NCI-H1417 (cell line): ENCODE measurements at regions not wholly inside any gene's neighbourhood (a gene's known extent, or its start where the extent isn't known, plus 50 kb on each side); places are given as distances from the start of the nearest gene placed in this dataset.
"Not testable (repeated sequence)": the region's sequence is repeated elsewhere in the genome, so short reads cannot be mapped to it uniquely, and the experiment has no call there.

Source experiments
- DNase-seq, 3 experiments: peaks; one replicate each; lab custom pipeline; 2025; lab: John Stamatoyannopoulos, UW

DNA sequence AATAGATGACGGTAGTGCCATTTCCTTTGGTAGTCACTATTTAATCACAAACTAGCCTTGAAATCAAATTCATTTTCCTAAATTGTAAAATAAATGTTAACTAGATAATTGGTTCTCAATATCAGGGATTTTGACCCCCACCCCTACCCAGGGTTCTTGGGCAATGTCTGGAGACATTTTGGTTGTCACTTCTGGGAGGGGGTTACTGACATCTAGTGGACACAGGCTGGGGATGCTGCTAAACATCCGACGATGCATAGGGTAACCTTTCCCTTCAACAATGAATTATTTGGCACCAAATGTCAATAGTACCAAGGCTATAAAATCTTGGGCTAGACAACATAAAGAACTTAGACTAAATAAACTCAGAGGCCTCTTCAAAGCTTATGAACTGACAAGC lies 285.8 kb upstream of the TRPC5 start:
- peak in 1 of 3 experiments; percentile 20 for DNase-seq

DNA sequence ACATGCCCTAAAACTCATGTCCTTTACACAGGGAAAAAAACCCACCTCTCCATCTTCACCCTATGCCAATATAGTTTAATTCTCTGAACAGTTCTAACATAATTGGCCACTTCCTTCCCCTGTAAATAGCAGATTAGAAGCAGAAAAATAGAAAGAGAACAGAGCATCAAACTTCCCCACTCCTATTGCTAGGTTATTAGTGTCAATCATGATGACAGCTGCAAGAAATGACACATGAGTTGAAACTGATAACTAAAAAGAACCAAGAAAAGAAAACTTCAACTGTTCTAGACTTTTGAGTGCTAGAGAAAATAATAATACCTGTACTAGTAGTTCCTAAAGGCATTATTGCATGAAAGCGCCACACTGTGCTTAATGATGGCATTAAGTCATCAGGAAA lies 284.5 kb upstream of the TRPC5 start:
- no peak for DNase-seq

DNA sequence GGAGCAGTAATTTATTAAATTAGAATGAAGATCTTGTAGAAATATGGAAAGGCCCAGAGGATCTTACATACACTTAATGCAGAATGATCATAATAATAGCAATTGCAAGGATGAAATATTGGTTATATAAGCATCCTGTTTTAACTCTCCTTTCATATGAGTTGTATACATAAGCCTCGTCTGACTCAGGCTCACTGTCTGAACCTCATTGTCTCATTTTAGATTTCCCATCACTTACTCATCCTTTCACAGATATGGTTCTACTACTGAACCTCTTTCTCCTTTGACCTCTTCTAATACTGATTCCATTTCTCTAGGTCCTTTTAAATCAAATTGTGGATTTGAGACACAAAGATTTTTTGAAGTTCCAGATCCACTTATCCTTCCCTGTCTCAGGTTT lies 277.3 kb upstream of the TRPC5 start:
- no peak for DNase-seq

DNA sequence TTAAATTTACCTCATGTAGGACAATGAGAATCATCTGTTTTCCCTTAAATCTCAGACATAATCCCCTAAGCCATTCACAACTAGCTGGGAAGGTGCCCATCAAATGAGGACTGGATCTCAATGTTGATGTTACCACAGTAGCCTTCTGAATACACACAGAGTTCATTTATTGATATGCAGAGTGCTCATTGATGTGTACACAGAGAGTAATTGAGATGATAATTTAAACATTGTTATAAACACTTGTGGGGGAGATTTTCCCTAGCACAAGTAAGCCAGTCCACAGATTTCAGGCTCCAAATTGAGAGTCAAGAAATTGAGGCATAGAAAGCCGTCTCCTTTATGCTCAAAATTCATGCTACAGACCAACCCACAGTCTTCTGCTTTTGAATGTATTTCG lies 273.4 kb upstream of the TRPC5 start:
- DNase-seq: no peak

DNA sequence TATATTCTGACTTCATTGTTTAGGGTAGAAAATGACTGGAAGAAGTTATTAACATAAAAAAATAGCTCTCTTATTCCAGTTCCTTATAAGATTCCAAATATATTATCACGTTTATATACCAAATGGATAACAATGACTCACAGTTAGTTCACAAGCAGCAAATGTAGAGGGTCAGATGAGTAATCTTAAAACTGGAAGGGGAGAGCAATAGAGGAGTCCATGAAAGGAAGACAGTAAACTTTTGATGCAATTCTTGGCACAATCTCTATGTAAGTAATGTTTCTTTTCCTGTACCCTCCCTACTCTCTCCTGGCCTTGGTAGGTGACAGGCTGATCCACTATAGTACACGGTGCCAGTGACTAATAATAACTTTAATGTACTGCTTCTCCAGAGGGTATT lies 259.0 kb upstream of the TRPC5 start:
- DNase-seq: no peak

DNA sequence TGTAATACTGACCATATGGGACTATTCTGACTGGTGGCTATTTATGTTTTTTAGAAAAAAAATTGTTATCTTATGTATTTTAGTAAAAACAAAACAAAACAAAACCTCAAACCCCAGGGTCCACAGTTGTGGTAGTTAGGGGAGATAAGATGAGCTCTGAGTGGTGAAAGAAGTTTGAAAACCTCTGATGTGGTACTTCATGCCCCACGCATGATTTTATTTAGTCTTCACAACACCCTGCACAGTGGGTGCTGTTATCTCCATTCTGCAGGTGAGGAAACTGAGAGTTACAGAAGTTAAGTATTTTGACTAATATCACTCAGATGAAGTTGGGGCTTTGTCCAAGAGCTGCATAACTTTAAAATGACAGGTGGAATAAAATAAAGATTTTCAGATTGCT lies 230.6 kb upstream of the TRPC5 start:
- DNase-seq: no peak

DNA sequence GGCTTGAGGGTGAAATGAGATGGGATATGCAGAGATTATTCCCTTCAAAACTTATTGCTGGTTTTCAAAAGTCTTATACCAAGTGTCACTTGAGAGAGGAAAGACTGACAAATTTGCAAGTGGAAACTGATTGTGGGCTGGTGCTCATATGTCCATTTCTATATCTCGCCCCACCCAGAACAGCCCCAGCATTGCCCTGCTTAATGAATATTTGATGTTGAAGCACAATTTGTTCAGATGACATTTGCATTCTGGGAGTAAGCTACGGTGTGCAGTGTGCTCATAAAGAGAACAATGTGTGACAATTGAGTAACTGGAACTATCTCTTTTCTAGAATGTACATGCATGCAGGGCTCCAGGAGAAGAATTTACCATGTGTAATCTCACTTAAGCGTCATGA lies 223.5 kb upstream of the TRPC5 start:
- DNase-seq: no peak

DNA sequence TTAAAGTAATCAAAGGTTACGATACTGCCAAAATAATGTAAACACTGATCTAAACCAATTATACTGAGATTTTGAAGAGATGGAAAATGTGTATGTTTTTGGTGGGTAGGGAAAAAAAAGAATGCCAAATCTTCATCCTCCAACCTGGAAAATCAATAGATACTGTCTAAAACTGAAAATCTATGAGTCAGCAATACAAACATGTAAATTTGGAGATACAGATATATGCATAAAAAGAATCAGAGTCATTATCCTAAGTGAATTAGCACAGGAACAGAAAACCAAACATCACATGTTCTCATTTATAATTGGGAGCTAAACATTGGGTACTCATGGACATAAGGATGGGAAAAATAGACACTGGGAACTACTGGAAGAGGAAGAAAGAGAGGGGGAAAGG lies 197.4 kb upstream of the TRPC5 start:
- no peak for DNase-seq

DNA sequence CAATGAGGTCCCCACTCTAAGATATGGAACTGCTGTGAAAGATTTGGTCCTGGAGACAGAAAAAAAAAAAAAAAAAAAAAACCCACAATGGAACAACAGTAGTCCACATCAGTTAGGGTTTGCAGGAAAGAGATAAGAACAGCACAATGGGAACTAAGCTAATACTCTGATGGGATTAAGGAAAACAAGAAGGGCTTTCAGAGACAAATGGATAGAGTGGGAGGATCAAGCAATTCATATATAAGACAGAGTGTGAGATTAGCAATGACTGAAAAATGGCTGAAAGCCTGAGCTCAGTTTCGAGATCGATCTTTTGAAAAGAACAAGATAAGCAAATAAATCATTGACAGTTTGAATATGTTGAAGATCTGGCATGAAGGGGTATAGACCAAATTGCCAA lies 188.4 kb upstream of the TRPC5 start:
- DNase-seq: no peak

DNA sequence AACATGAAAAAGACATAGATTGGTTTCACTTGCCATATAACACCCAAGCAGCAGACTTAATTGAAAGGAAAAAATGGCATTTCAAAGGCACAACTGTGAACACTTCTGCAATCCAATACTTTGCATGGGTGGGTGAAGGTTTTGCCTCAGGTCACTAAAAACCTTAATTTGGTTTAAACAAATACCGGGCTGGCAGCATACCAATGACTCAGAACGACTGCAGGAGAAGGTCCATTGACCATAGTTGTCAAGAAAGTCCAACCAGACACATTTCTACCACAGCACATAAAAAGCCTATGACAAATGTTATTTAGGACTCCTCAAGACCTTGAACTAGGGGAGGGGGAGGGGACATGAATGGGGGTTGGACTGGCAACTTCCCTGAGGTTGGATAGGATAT lies 183.6 kb upstream of the TRPC5 start:
- no peak for DNase-seq

DNA sequence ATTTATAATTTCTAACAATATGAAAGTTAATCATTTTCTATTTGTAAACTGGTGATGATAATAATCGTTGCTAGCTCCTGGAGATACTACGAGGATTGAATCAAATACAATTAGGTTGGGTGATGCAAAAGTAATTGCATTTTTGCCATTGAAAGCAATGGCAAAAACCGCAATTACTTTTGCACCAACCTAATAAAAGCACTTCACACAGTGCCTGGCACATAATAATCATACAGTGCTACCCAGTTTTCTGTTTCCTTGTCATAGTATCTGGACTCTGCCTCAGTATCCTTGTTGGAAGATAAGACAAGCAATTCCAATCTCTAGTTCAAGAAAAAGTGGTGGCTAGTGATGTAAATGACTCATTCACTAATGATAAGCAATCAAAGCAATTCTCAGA lies 176.8 kb upstream of the TRPC5 start:
- no peak for DNase-seq

DNA sequence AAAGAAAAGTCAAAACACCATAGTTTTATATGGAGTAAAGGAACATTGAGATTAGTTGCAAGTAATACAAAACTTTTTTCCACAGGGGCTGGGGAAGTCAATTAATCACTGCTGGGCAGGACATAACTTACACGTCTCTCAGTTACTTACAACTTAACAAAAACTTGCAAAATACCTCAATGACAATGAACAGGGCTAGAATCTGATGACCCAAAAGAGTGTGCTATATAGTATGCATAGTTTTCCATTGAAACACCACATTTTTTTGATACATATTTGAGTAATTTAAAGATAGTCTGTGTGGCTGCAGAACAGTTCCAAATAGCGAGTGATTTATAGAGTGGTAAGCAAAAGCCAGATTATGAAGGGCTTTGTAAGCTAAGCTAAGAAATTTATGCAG lies 172.3 kb upstream of the TRPC5 start:
- DNase-seq: no peak

DNA sequence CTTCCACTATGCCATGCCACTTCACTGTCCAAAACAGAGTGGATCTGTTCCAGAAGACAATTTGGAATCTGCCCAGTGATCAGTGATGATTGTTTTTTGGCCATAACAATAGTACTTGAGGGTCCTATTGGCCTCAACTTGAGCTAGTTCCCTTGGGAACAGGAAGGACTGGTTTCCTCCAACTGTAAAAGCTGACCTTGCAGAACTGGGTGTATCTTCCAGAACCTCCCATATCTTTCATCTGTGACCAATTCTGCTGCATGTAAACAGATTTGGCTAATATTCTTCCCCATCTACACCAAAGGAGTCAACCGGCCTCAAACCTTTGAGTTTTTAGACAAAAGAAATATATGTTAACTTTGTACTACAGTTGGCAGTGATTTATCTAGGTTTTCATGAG lies 165.1 kb upstream of the TRPC5 start:
- DNase-seq: no peak

DNA sequence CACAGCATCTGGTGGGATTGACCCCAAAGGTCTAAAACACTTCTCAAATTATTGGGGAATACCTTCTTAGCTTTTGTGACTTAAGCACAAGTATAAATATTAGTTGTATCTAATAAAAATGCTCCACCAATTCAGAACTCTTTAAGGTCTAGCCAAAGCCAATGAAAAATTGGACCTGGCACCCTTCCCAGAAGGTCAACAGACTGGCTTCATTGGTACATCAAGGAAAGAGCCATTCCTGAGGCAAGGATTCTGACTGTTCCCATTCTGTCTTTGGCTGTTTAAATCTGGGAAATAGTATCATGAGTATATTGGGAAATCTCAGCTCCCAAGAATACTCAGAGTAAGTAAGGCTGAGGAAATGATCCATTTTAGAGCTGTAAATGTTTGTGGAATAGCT lies 153.0 kb upstream of the TRPC5 start:
- DNase-seq: no peak

DNA sequence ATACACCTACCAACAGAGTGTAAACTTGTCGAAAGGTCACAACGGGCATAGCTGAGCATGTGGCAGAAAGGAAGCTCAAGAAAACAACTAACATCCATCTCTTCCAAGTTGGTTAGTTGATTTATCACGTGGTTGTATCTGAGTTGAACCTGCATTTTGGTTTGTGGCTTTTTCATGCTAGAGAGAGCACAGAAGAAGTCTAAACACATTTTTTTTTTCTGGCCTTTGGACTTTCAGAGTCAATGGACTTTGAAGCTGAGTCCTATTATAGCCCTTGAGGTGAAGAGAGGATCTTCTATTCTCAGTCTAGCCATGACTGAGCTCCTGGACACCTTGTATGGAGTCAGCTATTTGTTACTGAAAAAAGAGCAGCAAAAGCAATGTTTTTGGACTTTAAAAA lies 150.6 kb upstream of the TRPC5 start:
- DNase-seq: no peak

DNA sequence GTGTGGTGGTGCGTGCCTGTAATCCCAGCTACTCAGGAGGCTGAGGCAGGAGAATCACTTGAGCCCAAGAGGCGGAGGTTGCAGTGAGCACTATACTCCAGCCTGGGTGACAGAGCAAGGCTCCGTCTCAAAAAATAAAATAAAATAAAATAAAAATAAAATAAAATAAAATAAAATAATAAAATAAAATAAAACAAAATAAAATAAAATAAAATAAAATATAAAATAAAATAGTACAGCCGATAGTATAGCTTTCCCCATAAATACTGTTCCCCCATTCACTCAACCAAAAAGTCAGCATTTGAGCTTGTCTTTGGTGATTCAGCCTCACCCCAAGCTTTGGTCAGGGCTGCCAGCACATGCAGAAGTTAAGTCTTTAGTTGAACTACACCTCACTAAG lies 144.2 kb upstream of the TRPC5 start:
- DNase-seq: not testable (repeated sequence)

DNA sequence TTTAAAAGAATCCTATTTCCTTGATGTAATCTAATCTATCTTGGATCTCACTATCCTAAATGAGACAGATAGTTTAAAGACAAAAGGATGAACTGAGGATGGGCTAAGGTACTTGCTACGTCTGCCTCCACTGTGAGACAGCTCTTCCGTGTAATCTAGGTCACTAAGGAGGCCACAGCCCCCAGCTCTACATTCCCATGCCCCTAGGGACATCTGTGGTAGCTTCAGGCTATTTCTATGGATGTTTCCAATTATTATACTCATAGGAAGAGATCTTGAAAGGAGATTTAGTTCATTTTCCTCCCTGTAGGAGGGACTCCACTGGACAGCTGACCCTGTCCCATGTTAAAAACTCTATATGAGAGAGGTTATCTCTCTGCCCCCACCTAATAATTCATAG lies 140.8 kb upstream of the TRPC5 start:
- DNase-seq: no peak

DNA sequence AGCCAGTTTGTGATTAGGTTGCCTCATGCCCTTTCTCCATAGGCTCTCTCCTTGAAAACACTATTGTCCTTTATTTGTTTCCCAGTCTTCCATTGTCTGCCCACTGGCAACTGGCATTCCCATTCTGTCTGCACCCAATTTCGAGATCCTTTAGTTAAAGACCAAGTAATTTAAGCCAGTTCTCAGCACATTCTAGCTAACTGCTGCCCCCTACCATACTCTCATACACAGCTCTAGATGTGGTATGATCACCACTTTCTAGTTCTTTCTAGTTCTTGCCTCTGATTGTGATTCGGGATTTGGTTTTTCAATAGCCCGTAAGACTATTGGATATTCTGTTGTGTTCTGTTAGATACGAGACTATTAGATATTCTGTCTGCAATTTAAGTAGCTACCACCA lies 135.8 kb upstream of the TRPC5 start:
- no peak for DNase-seq

DNA sequence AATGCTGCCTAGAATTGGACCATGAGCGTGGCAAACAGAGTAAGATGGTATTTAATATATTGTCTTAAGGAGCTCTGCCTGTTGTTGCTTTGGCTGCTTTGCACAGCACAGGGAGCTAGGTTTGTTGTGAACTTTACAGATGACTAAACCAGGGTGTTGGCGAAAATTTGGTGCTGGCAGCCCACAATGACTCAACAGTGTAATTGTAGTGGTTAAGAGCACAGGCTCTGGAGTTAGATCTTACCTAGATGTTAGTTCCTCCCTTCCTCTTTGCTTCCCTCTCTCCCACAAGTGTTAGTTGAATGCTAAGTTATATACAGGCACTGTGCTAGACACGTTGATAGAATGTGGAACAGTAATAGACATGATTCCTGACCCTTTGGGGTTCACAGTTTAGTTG lies 128.9 kb upstream of the TRPC5 start:
- no peak for DNase-seq

DNA sequence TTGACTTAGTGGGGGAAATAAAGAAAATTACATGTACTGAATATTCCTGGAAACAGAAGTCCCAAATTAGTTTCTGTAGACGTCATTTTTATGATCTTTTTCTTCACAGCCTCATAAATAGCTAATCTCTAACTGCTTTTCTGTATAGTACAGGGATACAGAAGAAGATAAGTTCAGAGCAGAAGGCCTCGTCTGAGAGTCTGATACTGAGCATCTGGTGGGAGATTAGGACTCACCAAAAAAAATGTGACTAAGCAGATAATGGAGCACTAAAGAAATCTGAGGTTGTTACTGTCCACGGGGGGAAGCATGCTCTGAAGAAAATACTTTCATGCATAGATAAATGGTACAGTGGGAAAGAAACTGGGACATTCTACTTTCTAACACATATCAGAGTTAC lies 115.3 kb upstream of the TRPC5 start:
- no peak for DNase-seq

DNA sequence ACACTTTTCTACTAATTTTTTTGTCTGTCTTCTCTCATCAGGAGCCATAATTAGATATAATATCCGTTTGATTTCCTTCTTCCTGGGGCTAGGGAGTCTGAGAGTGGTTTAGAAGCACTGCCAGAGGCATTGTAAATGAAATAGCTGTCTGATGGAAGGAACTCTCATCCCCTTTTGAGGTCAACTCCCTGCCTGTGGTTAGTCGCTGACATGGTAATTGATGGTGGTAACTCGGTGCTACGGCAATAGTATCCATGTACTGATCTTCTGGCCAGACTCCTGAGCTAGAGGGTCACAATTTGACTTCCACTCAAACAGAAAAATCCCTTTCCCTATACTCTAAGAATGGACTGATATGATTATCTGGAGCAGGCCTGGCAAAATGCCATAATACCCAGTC lies 108.1 kb upstream of the TRPC5 start:
- no peak for DNase-seq

DNA sequence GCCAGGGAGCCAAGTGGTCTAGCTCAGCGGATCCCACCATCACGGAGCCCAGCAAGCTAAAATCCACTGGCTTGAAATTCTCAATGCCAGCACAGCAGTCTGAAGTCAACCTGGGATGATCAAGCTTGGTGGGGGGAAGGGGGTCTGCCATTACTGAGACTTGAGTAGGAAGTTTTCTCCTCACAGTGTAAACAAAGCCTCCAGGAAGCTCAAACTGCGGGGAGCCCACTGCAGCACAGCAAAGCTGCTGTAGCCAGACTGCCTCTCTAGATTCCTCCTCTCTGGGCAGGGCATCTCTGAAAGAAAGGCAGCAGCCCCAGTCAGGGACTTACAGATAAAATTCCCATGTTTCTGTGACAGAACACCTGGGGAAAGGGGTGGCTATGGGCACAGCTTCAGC lies 98.8 kb upstream of the TRPC5 start:
- not testable (repeated sequence) for DNase-seq

DNA sequence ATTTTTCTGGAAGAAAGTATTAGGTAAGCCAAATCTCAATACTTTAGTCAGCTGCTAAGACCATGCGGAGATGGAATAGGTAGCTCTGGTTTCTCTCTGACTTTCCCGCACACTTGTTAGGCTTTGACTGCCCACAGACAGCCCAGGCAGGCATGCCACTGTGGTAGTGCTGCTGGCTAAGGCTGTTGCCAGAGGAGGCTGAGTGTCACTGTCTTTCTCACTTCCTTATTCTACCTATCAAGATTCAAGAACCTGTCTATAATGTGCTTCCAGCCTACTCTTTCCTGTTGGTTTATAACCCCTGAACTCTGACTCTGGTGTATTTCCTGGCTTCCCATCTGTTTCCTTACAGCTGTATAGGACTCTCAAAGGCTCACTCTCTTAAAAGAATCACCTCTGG lies 81.8 kb upstream of the TRPC5 start:
- DNase-seq: no peak

DNA sequence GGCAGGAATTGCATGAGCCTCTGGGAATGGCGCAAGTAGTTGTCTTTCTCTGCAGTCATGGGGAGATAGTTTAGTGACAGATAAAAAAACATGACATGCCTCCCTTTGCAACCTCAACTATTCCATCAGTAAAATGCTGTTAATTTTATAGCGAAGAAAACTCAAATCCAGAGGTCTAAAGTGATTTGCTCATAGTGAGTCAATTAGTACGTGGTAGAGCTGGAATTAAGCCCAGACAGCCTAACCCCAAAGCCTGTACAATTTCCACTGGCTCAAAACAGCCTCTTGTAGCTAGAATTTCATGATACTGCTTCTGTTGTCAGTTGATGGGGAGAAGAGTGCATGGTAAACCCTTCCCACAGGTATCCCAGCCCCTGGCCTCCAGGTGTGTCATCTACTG lies 81.3 kb upstream of the TRPC5 start:
- DNase-seq: no peak

DNA sequence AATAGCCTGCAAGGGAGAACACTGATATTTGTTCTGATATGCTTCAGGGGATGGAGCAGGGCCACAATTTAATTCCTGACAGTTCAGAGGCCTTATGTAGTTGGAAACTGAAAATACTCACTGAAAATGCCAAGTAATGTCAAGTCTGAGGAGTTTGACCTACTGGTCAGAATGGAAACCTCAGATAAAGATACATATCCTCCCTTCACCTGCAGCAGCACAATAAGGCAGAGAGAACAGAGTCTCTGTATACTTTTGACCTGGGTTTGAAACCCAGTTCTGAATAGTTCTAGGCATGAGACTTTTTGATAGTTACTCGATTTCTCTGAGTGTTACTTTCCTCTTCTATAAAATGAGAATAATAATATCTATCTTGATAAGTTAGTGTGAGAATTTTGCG lies 65.8 kb upstream of the TRPC5 start:
- DNase-seq: no peak
